Nephron (organoid): ENCODE measurements at regions not wholly inside any gene's neighbourhood (a gene's known extent, or its start where the extent isn't known, plus 50 kb on each side); places are given as distances from the start of the nearest gene placed in this dataset.
A peak's percentile ranks its signal among the peaks of the same experiment; 100 is the strongest.

ENCODE experiments used
- H3K27ac Mint-ChIP-seq, 3 experiments: 2 replicates each; pipeline ENCODE4 v1.8.0; 2020; ENCODE audit warnings: mixed read lengths in 3 of 3, mild to moderate bottlenecking in 2 of 3, moderate library complexity in 1 of 3
- H3K27me3 Mint-ChIP-seq: 2 replicates; pipeline ENCODE4 v1.8.0; 2021; ENCODE audit warnings: low read depth, mild to moderate bottlenecking, moderate library complexity, mixed read lengths
- H3K36me3 Mint-ChIP-seq: 2 replicates; pipeline ENCODE4 v1.8.0; 2020; ENCODE audit warnings: low read depth, mixed read lengths
- H3K4me1 Mint-ChIP-seq: 2 replicates; pipeline ENCODE4 v1.8.0; 2020; ENCODE audit warnings: mixed read lengths
- H3K4me3 Mint-ChIP-seq, 3 experiments: 2 replicates each; pipeline ENCODE4 v1.8.0; 2020; ENCODE audit warnings: mild to moderate bottlenecking in 3 of 3, mixed read lengths in 3 of 3, moderate library complexity in 2 of 3
- H3K9me3 Mint-ChIP-seq: 2 replicates; pipeline ENCODE4 v1.8.0; 2020; ENCODE audit warnings: mixed read lengths
- TF ChIP-seq, protein P1 (sequence below), 3 experiments: fragments of 200-600 bp; sonication (generic); IDR thresholded peaks; one replicate each; pipeline ENCODE4 v1.5.0; 2021; ENCODE audit warnings: antibody characterized with exemption in 3 of 3; ENCODE audit not compliant: unreplicated experiment in 3 of 3

- Mint-ChIP-seq H3K4me3 (peak overlapping the region; percentile 8 to 23 (median 9)), H3K36me3 (peaks cover 2% of the 10 kb centered on the region), H3K4me1 (peaks cover 34% of the 10 kb centered on the region), H3K27me3 (peaks cover 42% of the 10 kb centered on the region), H3K27ac (peak overlapping the region; percentile 59 to 97 (median 60)), H3K9me3 (no peaks in the 10 kb centered on the region)
- TF ChIP-seq, protein P1, sequence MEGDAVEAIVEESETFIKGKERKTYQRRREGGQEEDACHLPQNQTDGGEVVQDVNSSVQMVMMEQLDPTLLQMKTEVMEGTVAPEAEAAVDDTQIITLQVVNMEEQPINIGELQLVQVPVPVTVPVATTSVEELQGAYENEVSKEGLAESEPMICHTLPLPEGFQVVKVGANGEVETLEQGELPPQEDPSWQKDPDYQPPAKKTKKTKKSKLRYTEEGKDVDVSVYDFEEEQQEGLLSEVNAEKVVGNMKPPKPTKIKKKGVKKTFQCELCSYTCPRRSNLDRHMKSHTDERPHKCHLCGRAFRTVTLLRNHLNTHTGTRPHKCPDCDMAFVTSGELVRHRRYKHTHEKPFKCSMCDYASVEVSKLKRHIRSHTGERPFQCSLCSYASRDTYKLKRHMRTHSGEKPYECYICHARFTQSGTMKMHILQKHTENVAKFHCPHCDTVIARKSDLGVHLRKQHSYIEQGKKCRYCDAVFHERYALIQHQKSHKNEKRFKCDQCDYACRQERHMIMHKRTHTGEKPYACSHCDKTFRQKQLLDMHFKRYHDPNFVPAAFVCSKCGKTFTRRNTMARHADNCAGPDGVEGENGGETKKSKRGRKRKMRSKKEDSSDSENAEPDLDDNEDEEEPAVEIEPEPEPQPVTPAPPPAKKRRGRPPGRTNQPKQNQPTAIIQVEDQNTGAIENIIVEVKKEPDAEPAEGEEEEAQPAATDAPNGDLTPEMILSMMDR (IDR thresholded peaks at IDR 0.05; ENCODE audit: unreplicated experiment in 3 of 3), result no peak
Observed at GRCh38 chr15:69810431-69811354, 287.0 kb downstream of the TLE3 start.

DNA sequence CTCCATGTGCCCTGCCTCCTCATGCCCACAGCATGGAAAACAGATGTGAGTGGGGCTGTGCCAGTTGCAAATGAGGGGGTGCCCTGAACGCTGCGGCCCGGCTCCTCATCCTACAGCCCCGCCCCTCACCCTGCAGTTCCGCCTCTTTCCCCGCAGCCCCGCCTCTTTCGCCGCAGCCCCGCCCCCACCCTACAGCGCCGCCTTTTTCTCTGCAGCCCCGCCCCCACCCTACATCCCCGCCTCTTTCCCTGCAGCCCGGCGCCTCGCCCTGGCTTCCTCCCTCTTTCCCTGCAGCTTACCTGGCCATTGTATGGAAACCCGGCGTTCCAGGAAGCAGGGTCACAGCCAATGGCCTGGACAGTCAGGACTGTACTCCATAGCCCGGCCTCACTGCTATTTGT lies 284.9 kb downstream of the TLE3 start:
- TF ChIP-seq, protein P1 (IDR thresholded peaks at IDR 0.05; ENCODE audit: unreplicated experiment in 3 of 3), result no peak
- peak overlapping the region in 1 of 3 experiments; percentile 9 for H3K27ac Mint-ChIP-seq

GRCh38 chr15:69813881-69814280 lies 283.8 kb downstream of the TLE3 start:
- no peak overlapping the region for H3K27ac Mint-ChIP-seq
- H3K4me1 Mint-ChIP-seq, result peaks cover 32% of the 10 kb centered on the region
- peaks cover 50% of the 10 kb centered on the region for H3K27me3 Mint-ChIP-seq
- TF ChIP-seq, protein P1 (IDR thresholded peaks at IDR 0.05; ENCODE audit: unreplicated experiment in 3 of 3), result no peak
- no peak overlapping the region for H3K4me3 Mint-ChIP-seq
- H3K9me3 Mint-ChIP-seq, result no peaks in the 10 kb centered on the region
- no peaks in the 10 kb centered on the region for H3K36me3 Mint-ChIP-seq

More for the DNA sequence above, 284.9 kb downstream of the TLE3 start:
- Mint-ChIP-seq H3K4me1 (peaks cover 32% of the 10 kb centered on the region), H3K9me3 (no peaks in the 10 kb centered on the region), H3K36me3 (no peaks in the 10 kb centered on the region), H3K4me3 (peak overlapping the region in 1 of 3 experiments; percentile 19), H3K27me3 (peaks cover 50% of the 10 kb centered on the region)

DNA sequence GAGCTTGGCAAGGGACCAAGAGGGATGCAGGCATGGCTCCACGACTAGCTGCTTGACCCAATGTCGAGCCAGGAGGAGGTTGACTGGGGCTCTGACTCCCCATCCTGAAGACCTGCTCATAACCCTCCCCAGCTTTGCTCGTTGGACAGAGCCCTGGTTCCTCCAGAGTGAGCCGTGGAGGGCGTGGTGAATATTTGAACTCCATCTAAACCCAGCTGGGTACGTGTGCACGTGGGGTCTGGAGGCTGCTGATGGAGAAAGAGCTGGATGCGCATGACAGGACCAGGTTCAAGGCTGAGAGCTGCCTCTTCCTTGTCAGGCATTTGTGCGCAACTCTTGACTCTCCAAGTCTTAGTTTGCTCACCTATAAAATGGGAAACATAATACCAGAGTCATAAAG lies 282.8 kb downstream of the TLE3 start:
- H3K4me1 Mint-ChIP-seq, result peaks cover 32% of the 10 kb centered on the region
- no peaks in the 10 kb centered on the region for H3K9me3 Mint-ChIP-seq
- H3K4me3 Mint-ChIP-seq, result no peak overlapping the region
- TF ChIP-seq, protein P1 (IDR thresholded peaks at IDR 0.05; ENCODE audit: unreplicated experiment in 3 of 3), result no peak
- H3K27ac Mint-ChIP-seq, result no peak overlapping the region
- peaks cover 50% of the 10 kb centered on the region for H3K27me3 Mint-ChIP-seq
- H3K36me3 Mint-ChIP-seq, result no peaks in the 10 kb centered on the region

GRCh38 chr15:69815793-69816192 lies 281.9 kb downstream of the TLE3 start:
- H3K9me3 Mint-ChIP-seq, result no peaks in the 10 kb centered on the region
- no peaks in the 10 kb centered on the region for H3K36me3 Mint-ChIP-seq
- H3K27ac Mint-ChIP-seq, result no peak overlapping the region
- H3K27me3 Mint-ChIP-seq, result peaks cover 52% of the 10 kb centered on the region
- TF ChIP-seq, protein P1 (IDR thresholded peaks at IDR 0.05; ENCODE audit: unreplicated experiment in 3 of 3), result no peak
- H3K4me1 Mint-ChIP-seq, result peaks cover 27% of the 10 kb centered on the region
- H3K4me3 Mint-ChIP-seq, result no peak overlapping the region
